Activated T-cell treated with anti-CD3 and anti-CD28 coated beads, Interleukin-2, amount 50 U/mL, for 24 hours (primary cell): ENCODE measurements at regions not wholly inside any gene's neighbourhood (a gene's known extent, or its start where the extent isn't known, plus 50 kb on each side); places are given as distances from the start of the nearest gene placed in this dataset.
"Not testable (repeated sequence)": the region's sequence is repeated elsewhere in the genome, so short reads cannot be mapped to it uniquely, and the experiment has no call there.

Experiments used
- DNase-seq: peaks from one replicate; pipeline ENCODE4 v3.0.0-alpha.2; 2020
- H3K27ac Mint-ChIP-seq: 2 replicates; pipeline ENCODE4 v1.8.0; 2020; ENCODE audit warnings: mild to moderate bottlenecking, mixed read lengths
- H3K27me3 Mint-ChIP-seq: 2 replicates; pipeline ENCODE4 v1.8.0; 2020; ENCODE audit warnings: mixed read lengths
- H3K36me3 Mint-ChIP-seq: 2 replicates; pipeline ENCODE4 v1.8.0; 2020; ENCODE audit warnings: low read depth, mixed read lengths
- H3K4me1 Mint-ChIP-seq: 2 replicates; pipeline ENCODE4 v1.8.0; 2020; ENCODE audit warnings: low read depth, mixed read lengths
- H3K4me3 Mint-ChIP-seq: 2 replicates; pipeline ENCODE4 v1.8.0; 2020; ENCODE audit warnings: mild to moderate bottlenecking, moderate library complexity, mixed read lengths
- H3K9me3 Mint-ChIP-seq: 2 replicates; pipeline ENCODE4 v1.8.0; 2020; ENCODE audit warnings: mixed read lengths

- not testable (repeated sequence) for H3K36me3 Mint-ChIP-seq, H3K27ac Mint-ChIP-seq, H3K4me3 Mint-ChIP-seq, H3K9me3 Mint-ChIP-seq, H3K27me3 Mint-ChIP-seq, DNase-seq
- peaks cover 22% of the 10 kb centered on the region for H3K4me1 Mint-ChIP-seq
Measured at GRCh38 chr2:111433892-111434607, 313.3 kb downstream of the BCL2L11 start.

GRCh38 chr2:111434608-111434939 is 313.9 kb downstream of the BCL2L11 start:
- not testable (repeated sequence) for H3K9me3 Mint-ChIP-seq, H3K27me3 Mint-ChIP-seq, H3K36me3 Mint-ChIP-seq, H3K4me3 Mint-ChIP-seq, H3K27ac Mint-ChIP-seq, DNase-seq
- peaks cover 18% of the 10 kb centered on the region for H3K4me1 Mint-ChIP-seq

- peaks cover 20% of the 10 kb centered on the region for H3K4me1 Mint-ChIP-seq
- H3K27me3 Mint-ChIP-seq, H3K27ac Mint-ChIP-seq, H3K36me3 Mint-ChIP-seq, DNase-seq, H3K9me3 Mint-ChIP-seq, H3K4me3 Mint-ChIP-seq: not testable (repeated sequence)
Measured at GRCh38 chr2:111435553-111436310, 315.0 kb downstream of the BCL2L11 start.

- not testable (repeated sequence) for H3K27ac Mint-ChIP-seq, H3K9me3 Mint-ChIP-seq, DNase-seq, H3K4me3 Mint-ChIP-seq, H3K27me3 Mint-ChIP-seq, H3K36me3 Mint-ChIP-seq
- peaks cover 20% of the 10 kb centered on the region for H3K4me1 Mint-ChIP-seq
Measured at GRCh38 chr2:111436411-111436810, 315.7 kb downstream of the BCL2L11 start.

- DNase-seq, H3K27me3 Mint-ChIP-seq, H3K9me3 Mint-ChIP-seq, H3K36me3 Mint-ChIP-seq: not testable (repeated sequence)
- Mint-ChIP-seq H3K4me1 (peaks cover 18% of the 10 kb centered on the region), H3K4me3 (peak overlapping the region; percentile 25), H3K27ac (peak overlapping the region; percentile 47)
Measured at GRCh38 chr2:111437288-111437990, 316.7 kb downstream of the BCL2L11 start.

- H3K4me1 Mint-ChIP-seq = peaks cover 16% of the 10 kb centered on the region
- not testable (repeated sequence) for H3K4me3 Mint-ChIP-seq, H3K36me3 Mint-ChIP-seq, DNase-seq, H3K27ac Mint-ChIP-seq, H3K9me3 Mint-ChIP-seq, H3K27me3 Mint-ChIP-seq
Measured at GRCh38 chr2:111438161-111438560, 317.4 kb downstream of the BCL2L11 start.

- not testable (repeated sequence) for H3K36me3 Mint-ChIP-seq, H3K27me3 Mint-ChIP-seq, H3K9me3 Mint-ChIP-seq, DNase-seq, H3K4me3 Mint-ChIP-seq
- Mint-ChIP-seq H3K27ac (peak overlapping the region; percentile 91), H3K4me1 (peaks cover 13% of the 10 kb centered on the region)
Measured at GRCh38 chr2:111439237-111439636, 318.5 kb downstream of the BCL2L11 start.

- peaks cover 11% of the 10 kb centered on the region for H3K4me1 Mint-ChIP-seq
- H3K27ac Mint-ChIP-seq = peak overlapping the region; percentile 92
- not testable (repeated sequence) for H3K27me3 Mint-ChIP-seq, H3K9me3 Mint-ChIP-seq, DNase-seq, H3K36me3 Mint-ChIP-seq, H3K4me3 Mint-ChIP-seq
Measured at GRCh38 chr2:111441614-111442013, 320.9 kb downstream of the BCL2L11 start.

- not testable (repeated sequence) for H3K4me3 Mint-ChIP-seq, H3K36me3 Mint-ChIP-seq, H3K4me1 Mint-ChIP-seq, H3K9me3 Mint-ChIP-seq, H3K27me3 Mint-ChIP-seq, H3K27ac Mint-ChIP-seq, DNase-seq
Measured at GRCh38 chr2:111442767-111443454, 322.2 kb downstream of the BCL2L11 start.

- not testable (repeated sequence) for H3K27ac Mint-ChIP-seq, H3K4me1 Mint-ChIP-seq, H3K36me3 Mint-ChIP-seq, H3K27me3 Mint-ChIP-seq, H3K4me3 Mint-ChIP-seq, H3K9me3 Mint-ChIP-seq, DNase-seq
Measured at GRCh38 chr2:111444516-111444915, 323.8 kb downstream of the BCL2L11 start.

GRCh38 chr2:111445191-111445929 is 324.6 kb downstream of the BCL2L11 start:
- not testable (repeated sequence) for H3K4me1 Mint-ChIP-seq, H3K4me3 Mint-ChIP-seq, H3K9me3 Mint-ChIP-seq, H3K27ac Mint-ChIP-seq, H3K27me3 Mint-ChIP-seq, H3K36me3 Mint-ChIP-seq, DNase-seq

GRCh38 chr2:111445941-111446340 is 325.2 kb downstream of the BCL2L11 start:
- H3K4me3 Mint-ChIP-seq, DNase-seq, H3K36me3 Mint-ChIP-seq, H3K9me3 Mint-ChIP-seq, H3K27ac Mint-ChIP-seq, H3K27me3 Mint-ChIP-seq, H3K4me1 Mint-ChIP-seq: not testable (repeated sequence)

GRCh38 chr2:111447482-111447881 is 326.8 kb downstream of the BCL2L11 start:
- DNase-seq, H3K4me3 Mint-ChIP-seq, H3K36me3 Mint-ChIP-seq, H3K27ac Mint-ChIP-seq, H3K9me3 Mint-ChIP-seq, H3K27me3 Mint-ChIP-seq, H3K4me1 Mint-ChIP-seq: not testable (repeated sequence)

- not testable (repeated sequence) for H3K27ac Mint-ChIP-seq, H3K4me3 Mint-ChIP-seq, H3K36me3 Mint-ChIP-seq, H3K4me1 Mint-ChIP-seq, H3K27me3 Mint-ChIP-seq, DNase-seq, H3K9me3 Mint-ChIP-seq
Measured at GRCh38 chr2:111448796-111449195, 328.1 kb downstream of the BCL2L11 start.
